ENCODE measurements at regions not wholly inside any gene's neighbourhood (a gene's known extent, or its start where the extent isn't known, plus 50 kb on each side); places are given as distances from the start of the nearest gene placed in this dataset.

DNA sequence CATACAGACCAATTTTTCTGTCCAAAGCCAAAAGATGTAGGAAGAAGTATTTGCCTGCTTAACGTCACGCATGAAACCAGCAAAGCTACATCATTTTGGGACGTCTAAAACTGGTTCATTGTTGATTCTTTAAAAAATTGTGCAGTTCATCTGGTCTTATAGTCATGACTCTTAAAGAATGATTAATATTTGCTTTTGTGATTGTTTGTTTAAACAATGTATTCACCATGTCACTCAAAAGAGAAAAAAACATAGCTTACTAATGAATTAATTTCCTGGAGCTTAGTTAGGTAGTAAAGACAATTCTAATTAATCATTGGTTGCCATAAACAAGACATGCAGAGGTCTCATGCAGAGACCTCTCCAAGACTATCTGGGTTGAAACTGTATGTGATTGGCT is 157.3 kb downstream of the RPS12 start:
- TF ChIP-seq, protein P1, sequence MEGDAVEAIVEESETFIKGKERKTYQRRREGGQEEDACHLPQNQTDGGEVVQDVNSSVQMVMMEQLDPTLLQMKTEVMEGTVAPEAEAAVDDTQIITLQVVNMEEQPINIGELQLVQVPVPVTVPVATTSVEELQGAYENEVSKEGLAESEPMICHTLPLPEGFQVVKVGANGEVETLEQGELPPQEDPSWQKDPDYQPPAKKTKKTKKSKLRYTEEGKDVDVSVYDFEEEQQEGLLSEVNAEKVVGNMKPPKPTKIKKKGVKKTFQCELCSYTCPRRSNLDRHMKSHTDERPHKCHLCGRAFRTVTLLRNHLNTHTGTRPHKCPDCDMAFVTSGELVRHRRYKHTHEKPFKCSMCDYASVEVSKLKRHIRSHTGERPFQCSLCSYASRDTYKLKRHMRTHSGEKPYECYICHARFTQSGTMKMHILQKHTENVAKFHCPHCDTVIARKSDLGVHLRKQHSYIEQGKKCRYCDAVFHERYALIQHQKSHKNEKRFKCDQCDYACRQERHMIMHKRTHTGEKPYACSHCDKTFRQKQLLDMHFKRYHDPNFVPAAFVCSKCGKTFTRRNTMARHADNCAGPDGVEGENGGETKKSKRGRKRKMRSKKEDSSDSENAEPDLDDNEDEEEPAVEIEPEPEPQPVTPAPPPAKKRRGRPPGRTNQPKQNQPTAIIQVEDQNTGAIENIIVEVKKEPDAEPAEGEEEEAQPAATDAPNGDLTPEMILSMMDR (IDR thresholded peaks at IDR 0.05): no peak
- TF ChIP-seq POLR2AphosphoS5 (IDR thresholded peaks at IDR 0.05) (no peak), POLR2A (IDR thresholded peaks at IDR 0.05) (no peak)
